Hematopoietic multipotent progenitor cell (in vitro differentiated cells): ENCODE measurements at regions not wholly inside any gene's neighbourhood (a gene's known extent, or its start where the extent isn't known, plus 50 kb on each side); places are given as distances from the start of the nearest gene placed in this dataset.

ENCODE experiments used
- DNase-seq, 3 donors: peaks; one replicate each; pipeline ENCODE4 v3.0.0-alpha.2; 2011 to 2015; ENCODE audit warnings: low read depth in 2 of 3, low spot score in 2 of 3

- no peak for DNase-seq
These were observed 128.4 kb downstream of the BUD13 start for GRCh38 chr11:116644201-116644940.

DNA sequence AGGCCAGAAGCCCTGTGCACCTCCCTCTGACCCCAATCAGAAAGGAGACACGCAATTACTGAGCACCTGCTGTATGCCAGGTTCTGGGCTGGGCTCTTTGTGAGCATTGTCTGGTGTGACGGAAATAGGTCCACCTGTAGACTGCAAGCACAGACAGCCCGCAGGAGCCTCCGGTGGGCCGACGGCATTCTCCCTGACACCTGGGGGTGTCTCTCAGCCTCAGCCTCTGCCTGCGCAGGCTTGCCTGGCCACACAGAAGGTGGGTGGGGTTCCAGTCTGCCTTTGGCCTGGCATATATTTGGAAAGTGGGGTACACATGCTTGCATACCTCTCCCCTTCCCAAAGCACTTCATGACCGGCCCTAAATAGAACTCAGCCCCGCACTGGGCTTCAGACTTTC lies 129.3 kb downstream of the BUD13 start:
- DNase-seq, result no peak

DNA sequence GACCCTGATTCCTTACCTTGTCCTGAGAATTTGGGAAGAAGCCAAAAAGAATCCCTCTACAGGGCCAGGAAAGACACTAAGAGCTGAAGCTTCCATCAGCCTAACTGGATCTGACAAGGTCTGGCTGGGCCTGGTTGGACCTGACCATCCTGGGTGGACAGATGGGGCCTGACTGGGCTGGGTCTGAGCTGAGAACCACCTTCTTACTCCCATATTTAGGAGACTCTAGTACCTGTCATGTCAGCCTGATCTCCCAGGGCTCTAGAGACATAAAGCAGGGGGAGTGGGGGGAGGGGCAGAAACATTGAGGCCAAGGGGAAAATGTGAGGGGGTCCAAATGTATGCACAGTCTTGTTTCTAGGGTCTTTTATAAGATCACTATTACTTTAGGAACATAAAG lies 129.9 kb downstream of the BUD13 start:
- no peak for DNase-seq

GRCh38 chr11:116642481-116642880 lies 130.3 kb downstream of the BUD13 start:
- no peak for DNase-seq

DNA sequence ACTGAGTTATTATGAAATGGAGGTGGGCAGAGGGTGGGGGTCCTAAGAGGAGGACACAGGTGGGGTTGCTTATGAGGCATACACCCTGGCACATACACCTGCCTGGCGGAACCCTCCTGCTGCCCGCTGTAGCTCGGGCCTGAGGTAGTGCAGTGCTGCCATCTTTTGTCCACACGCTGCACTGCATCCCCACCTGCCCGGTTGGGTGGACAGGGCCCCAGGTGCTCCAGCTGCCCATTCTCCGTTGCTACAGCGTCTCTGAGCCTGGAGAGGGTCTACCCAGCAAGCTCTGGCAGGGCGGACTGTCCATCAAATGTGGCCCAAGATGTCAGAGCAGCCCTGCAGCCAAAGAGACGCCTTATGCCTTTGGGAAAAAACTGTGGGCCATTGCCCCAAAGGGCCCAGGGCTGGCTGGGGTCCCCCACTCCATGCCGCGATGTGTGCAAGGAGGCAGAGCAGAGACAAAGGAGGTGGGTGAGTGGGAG lies 131.2 kb downstream of the BUD13 start:
- DNase-seq, result peak in 2 of 3 donors; percentile 21 to 45

DNA sequence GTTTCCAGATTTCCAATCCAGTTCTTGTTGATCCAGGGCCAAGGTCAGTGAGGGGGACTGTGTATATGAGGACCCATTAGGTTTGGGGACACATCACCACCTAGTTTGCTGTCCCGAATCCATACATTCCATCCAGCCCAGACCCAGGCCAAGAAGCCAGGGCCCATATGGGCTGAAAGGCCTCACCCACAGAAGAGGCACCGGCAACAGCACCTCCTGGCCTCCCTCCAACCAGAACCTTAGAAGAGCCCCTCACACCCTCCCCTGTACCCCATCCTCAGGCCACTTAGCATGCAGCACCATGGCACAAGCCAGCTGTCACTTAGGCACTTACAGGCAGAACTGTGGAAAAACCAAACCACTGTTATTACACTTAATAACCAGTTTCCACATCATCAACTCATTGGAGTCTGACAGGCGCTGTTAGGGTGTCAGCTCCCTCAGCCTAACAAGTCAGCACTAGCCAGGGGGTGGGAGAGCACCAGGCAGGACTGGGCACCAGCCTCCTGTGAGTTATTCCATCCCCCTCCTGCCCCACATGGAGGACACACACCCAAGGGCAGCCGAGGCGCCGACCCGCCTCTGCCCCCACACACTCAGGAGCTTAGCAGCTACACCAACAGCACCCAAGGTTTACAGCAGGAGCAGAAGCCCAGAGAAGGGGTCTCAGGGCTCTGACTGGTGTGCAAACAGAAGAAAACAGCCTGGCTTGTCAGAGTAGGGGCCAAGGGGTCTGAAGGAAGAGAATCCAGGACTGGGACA lies 132.0 kb downstream of the BUD13 start:
- DNase-seq, result no peak

DNA sequence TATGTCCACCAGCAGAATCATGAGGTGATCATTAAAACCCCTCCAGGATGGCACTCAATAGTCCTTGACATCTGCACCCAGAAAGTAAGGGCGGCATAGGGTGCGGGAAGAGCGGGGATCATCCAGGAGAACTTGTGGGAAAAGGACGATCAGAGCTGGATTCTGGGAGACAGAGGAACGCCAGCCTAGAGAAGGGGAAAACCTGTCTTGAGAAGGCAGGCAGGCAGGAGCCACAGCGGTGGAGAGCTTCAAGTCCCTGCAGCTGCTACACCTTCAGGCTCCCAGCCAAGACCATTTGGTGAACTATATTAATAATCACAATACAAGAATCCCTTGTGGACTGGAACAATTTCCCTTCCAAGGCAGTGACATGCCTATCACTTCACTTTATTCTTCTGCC lies 134.3 kb downstream of the BUD13 start:
- DNase-seq, result no peak

GRCh38 chr11:116637766-116638165 lies 135.0 kb downstream of the BUD13 start:
- DNase-seq, result no peak

- no peak for DNase-seq
These were observed 136.4 kb downstream of the BUD13 start for GRCh38 chr11:116636341-116636929.

DNA sequence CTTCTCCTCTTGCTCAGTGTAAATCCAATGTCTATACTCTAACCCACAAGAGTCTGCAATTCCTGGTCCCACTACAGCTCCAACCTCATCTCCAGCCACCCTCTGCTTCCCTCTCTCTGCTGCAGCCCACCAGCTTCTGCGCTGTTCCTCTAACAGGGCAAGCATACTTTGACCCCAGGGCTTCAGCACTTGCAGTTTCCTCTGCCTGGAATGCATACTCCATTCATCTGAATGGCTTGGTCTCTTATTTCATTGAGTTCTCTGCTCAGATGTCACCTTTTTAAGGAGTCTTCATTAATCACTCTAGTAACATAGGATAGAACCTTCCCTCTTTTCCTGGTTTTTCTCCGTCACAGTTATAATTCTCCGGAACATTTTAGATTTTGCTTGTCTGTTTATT lies 141.6 kb downstream of the BUD13 start:
- DNase-seq, result no peak

DNA sequence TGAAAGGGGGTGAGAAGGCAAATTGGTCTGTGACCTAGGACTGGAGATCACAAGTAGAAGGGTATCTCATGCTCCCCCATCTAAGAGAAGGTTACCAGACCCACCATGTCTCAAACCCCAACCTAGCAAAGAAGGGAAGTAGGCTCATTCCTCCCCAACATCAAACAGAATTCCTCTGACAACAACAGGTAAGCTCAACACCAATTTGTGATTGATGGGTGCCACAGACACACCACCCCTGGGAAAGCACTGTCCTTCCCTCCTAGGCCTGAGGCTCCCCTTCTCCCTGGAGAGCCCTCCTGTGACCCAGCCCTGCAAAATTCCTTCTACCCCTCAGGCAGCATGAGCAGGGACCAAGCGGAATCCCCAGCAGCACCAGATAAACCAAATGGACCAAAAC lies 154.3 kb downstream of the BUD13 start:
- DNase-seq, result no peak

GRCh38 chr11:116615211-116615865 lies 157.4 kb downstream of the BUD13 start:
- no peak for DNase-seq

- DNase-seq, result no peak
These were observed 158.2 kb downstream of the BUD13 start for GRCh38 chr11:116614306-116615210.

DNA sequence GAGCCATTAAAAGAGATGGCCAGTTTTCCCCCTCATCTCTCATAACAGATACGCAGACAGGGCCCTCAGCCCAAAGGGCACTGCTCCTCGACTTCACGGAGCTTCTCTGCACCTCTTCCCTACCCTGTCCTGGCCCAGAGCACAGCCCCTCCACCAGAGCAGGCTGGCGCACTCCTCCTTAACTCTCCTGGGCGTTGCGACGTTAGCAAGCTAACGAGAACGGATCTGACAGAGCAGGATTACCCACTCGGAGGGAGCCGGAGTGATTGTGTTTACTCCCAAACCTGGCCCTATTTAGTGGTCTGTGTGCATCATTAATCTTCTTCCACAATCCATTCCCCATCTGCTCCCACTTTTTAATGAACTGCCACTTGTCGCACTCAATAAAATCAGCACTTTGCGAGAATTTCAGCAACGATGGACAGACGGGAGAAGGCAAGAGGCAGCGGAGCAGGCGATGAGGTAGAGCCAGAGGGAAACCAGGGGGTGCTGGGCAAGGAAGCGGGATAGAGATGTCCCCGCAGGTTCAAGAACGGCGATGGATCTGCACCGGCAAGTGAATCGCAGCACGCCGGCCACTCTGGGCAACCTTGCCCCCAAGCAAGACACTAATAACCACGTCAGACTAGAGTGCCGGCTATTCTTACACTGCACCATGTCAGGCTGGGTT lies 159.4 kb downstream of the BUD13 start:
- DNase-seq, result no peak

DNA sequence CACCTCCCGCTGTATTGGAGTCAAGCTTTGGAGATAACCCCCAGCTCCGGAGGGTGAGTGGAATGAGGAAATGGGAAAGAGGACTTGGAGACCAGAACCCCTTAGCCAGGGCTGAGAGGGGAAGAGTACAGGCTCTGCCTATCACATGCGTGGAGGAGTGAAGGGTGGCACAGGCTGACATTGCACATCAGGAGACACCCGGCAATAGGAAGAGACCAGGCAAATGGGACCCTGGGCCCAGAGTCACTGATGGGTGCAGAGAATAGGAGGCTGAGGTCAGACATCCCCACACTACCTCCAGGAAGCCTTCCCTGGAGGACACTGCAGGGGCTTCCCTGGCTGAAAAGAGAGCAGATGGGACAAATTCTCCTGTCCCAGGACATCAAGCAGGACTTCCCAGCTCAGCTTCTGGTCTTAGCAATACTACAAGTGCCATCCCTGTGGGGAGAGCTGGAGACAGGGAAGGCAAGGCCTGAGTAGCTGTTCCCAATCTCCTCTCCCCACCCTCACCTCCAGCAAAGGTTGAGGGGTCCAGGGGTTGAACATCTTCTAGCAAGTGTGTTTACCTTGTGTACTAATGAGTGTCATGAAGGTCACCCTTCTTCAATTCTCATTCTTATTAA lies 160.7 kb downstream of the BUD13 start:
- no peak for DNase-seq

GRCh38 chr11:116610190-116610589 lies 162.6 kb downstream of the BUD13 start:
- no peak for DNase-seq

- no peak for DNase-seq
These were observed 165.8 kb downstream of the BUD13 start for GRCh38 chr11:116607027-116607426.

DNA sequence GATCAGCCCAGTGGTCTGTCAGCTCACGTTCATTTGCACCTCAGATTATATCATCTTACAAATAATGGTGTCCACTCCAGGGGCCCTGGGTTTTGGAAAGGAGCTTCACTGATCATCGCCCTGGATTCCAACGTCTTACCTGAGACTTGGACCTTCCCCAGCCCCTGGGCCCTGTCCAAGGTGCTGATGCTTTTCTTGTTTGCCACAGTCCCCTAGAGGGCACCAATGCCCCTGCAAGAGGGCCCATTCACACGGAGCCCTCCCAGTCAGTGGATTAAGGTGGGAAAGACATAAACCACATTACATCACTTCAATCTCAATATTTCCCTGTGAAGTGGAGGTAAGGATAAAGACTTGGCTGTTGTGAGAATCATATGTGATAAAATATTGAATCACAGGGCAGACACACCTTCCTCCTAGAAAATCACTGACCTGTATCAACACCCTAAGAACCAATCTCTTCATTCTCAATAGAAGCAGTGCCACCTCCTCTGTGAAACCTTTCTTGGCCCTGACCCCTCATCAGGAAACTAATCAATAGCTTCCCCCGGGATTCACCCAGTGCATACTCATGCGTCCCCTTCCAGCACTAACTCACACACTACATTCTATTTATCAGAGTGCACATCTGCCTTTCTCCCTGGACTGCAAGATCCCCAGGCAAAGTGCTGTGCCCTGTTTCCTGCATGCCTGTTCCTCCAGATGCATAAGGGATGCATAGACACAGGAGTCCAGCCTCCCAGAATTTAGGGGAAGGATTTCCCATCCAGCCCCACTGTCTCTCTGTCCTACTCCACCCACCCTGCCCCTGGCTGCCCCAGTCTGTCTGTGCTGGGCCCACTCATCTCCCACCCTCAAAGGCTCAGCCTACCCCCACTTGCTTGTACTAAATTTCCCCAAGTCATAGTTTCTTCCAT lies 167.0 kb downstream of the BUD13 start:
- peak in 2 of 3 donors; percentile 60 to 83 for DNase-seq
